H9 (cell line): ENCODE measurements at regions not wholly inside any gene's neighbourhood (a gene's known extent, or its start where the extent isn't known, plus 50 kb on each side); places are given as distances from the start of the nearest gene placed in this dataset.

Source experiments
- DNase-seq: peaks from one replicate; pipeline ENCODE4 v3.0.0-alpha.2; 2017
- H2AFZ ChIP-seq: one replicate; pipeline ENCODE4 v1.6.1; 2013; ENCODE audit warnings: mild to moderate bottlenecking, low read length, control low read depth, moderate library complexity
- H2AK5ac ChIP-seq: 2 replicates; pipeline ENCODE4 v1.6.1; 2013; ENCODE audit warnings: low read length, control low read depth, mixed read lengths; ENCODE audit not compliant: insufficient read length
- H2BK120ac ChIP-seq: one replicate; pipeline ENCODE4 v1.6.1; 2013; ENCODE audit warnings: low read depth, mild to moderate bottlenecking, low read length, control low read depth, inconsistent platforms; ENCODE audit not compliant: poor library complexity, severe bottlenecking
- H2BK12ac ChIP-seq: 2 replicates; pipeline ENCODE4 v1.6.1; 2013; ENCODE audit warnings: low read length, control low read depth, mixed read lengths, low read depth; ENCODE audit not compliant: insufficient read length
- H2BK15ac ChIP-seq: 2 replicates; pipeline ENCODE4 v1.6.1; 2013; ENCODE audit warnings: low read depth, low read length, control low read depth
- H2BK20ac ChIP-seq: one replicate; pipeline ENCODE4 v1.6.1; 2013; ENCODE audit warnings: low read depth, mild to moderate bottlenecking, low read length, control low read depth, inconsistent platforms; ENCODE audit not compliant: poor library complexity, severe bottlenecking
- H2BK5ac ChIP-seq: 2 replicates; pipeline ENCODE4 v1.6.1; 2013; ENCODE audit warnings: low read length, control low read depth, mixed read lengths; ENCODE audit not compliant: insufficient read length
- H3K14ac ChIP-seq: 2 replicates; pipeline ENCODE4 v1.6.1; 2013; ENCODE audit warnings: low read length, control low read depth; ENCODE audit not compliant: insufficient read depth
- H3K18ac ChIP-seq: 2 replicates; pipeline ENCODE4 v1.6.1; 2013; ENCODE audit warnings: low read depth, mild to moderate bottlenecking, mixed read lengths, low read length, control low read depth; ENCODE audit not compliant: insufficient read length
- H3K23ac ChIP-seq: 2 replicates; pipeline ENCODE4 v1.6.1; 2013; ENCODE audit warnings: low read length, control low read depth, mixed read lengths, low read depth; ENCODE audit not compliant: insufficient read length
- H3K23me2 ChIP-seq: 2 replicates; pipeline ENCODE4 v1.6.1; 2013; ENCODE audit warnings: low read depth, mild to moderate bottlenecking, mixed read lengths, low read length, control low read depth; ENCODE audit not compliant: insufficient read length, poor library complexity, severe bottlenecking
- H3K27ac ChIP-seq: 2 replicates; pipeline ENCODE4 v1.5.1; 2013; ENCODE audit warnings: low read length, control low read depth, mixed read lengths, low read depth; ENCODE audit not compliant: insufficient read length
- H3K27me3 ChIP-seq: 2 replicates; pipeline ENCODE4 v1.6.1; 2013; ENCODE audit warnings: low read length, control low read depth, inconsistent platforms; ENCODE audit not compliant: insufficient read depth
- H3K4ac ChIP-seq: 2 replicates; pipeline ENCODE4 v1.6.1; 2013; ENCODE audit warnings: low read depth, mild to moderate bottlenecking, control low read depth, inconsistent platforms, low read length, moderate library complexity
- H3K4me1 ChIP-seq: 2 replicates; pipeline ENCODE4 v1.6.1; 2013; ENCODE audit warnings: low read length, control low read depth, inconsistent platforms; ENCODE audit not compliant: insufficient read depth
- H3K4me2 ChIP-seq: 2 replicates; pipeline ENCODE4 v1.6.1; 2013; ENCODE audit warnings: low read length, control low read depth, mixed read lengths; ENCODE audit not compliant: insufficient read length, insufficient read depth
- H3K56ac ChIP-seq: 2 replicates; pipeline ENCODE4 v1.6.1; 2013; ENCODE audit warnings: low read depth, mild to moderate bottlenecking, mixed read lengths, low read length, control low read depth; ENCODE audit not compliant: insufficient read length
- H3K79me1 ChIP-seq: 2 replicates; pipeline ENCODE4 v1.6.1; 2013; ENCODE audit warnings: low read depth, mild to moderate bottlenecking, moderate library complexity, low read length, control low read depth, inconsistent platforms; ENCODE audit not compliant: insufficient read depth, poor library complexity, severe bottlenecking
- H3K79me2 ChIP-seq: 2 replicates; pipeline ENCODE4 v1.6.1; 2013; ENCODE audit warnings: low read length, control low read depth, inconsistent platforms; ENCODE audit not compliant: insufficient read depth
- H3K9ac ChIP-seq: 2 replicates; pipeline ENCODE4 v1.6.1; 2013; ENCODE audit warnings: low read length, control low read depth, mixed read lengths; ENCODE audit not compliant: insufficient read length; ENCODE audit errors: extremely low read depth
- H3K9me3 ChIP-seq: one replicate; pipeline ENCODE4 v1.6.1; 2013; ENCODE audit warnings: low read depth, low read length, inconsistent platforms; ENCODE audit not compliant: control insufficient read depth
- H3T11ph ChIP-seq: one replicate; pipeline ENCODE4 v1.6.1; 2013; ENCODE audit warnings: mild to moderate bottlenecking, low read length, control low read depth, inconsistent platforms
- H4K20me1 ChIP-seq: one replicate; pipeline ENCODE4 v1.6.1; 2013; ENCODE audit not compliant: control insufficient read depth, insufficient read length, insufficient read depth
- H4K5ac ChIP-seq: 2 replicates; pipeline ENCODE4 v1.6.1; 2013; ENCODE audit warnings: low read depth, mild to moderate bottlenecking, mixed read lengths, low read length, control low read depth; ENCODE audit not compliant: insufficient read length
- H4K8ac ChIP-seq: replicated peaks from 2 replicates; pipeline ENCODE4 v1.6.1; 2013; ENCODE audit warnings: low read length, control low read depth, mixed read lengths, low read depth; ENCODE audit not compliant: insufficient read length
- H4K91ac ChIP-seq: 2 replicates; pipeline ENCODE4 v1.6.1; 2013; ENCODE audit warnings: low read depth, mild to moderate bottlenecking, moderate library complexity, mixed read lengths, low read length, control low read depth; ENCODE audit not compliant: insufficient read length
- H3K27ac Mint-ChIP-seq, 3 experiments: 2 replicates in 2 of 3; 3 replicates in 1 of 3; pipeline ENCODE4 v1.8.0; 2020 to 2021; ENCODE audit warnings: mixed read lengths in 3 of 3, mild to moderate bottlenecking in 1 of 3, moderate library complexity in 1 of 3
- H3K27me3 Mint-ChIP-seq: 2 replicates; pipeline ENCODE4 v1.8.0; 2021; ENCODE audit warnings: low read depth, mild to moderate bottlenecking, moderate library complexity, mixed read lengths
- H3K36me3 Mint-ChIP-seq, 3 experiments: 2 replicates in 2 of 3; 3 replicates in 1 of 3; pipeline ENCODE4 v1.8.0; 2020 to 2021; ENCODE audit warnings: low read depth in 3 of 3, mixed read lengths in 3 of 3; ENCODE audit not compliant: insufficient read depth in 1 of 3
- H3K4me1 Mint-ChIP-seq, 2 experiments: 2 replicates each; pipeline ENCODE4 v1.8.0; 2020; ENCODE audit warnings: mixed read lengths in 2 of 2
- H3K4me3 Mint-ChIP-seq, 2 experiments: 2 replicates in 1 of 2; 3 replicates in 1 of 2; pipeline ENCODE4 v1.8.0; 2020 to 2021; ENCODE audit warnings: mild to moderate bottlenecking in 2 of 2, mixed read lengths in 2 of 2, moderate library complexity in 1 of 2
- H3K9me3 Mint-ChIP-seq, 2 experiments: 2 replicates in 1 of 2; 3 replicates in 1 of 2; pipeline ENCODE4 v1.8.0; 2020; ENCODE audit warnings: mild to moderate bottlenecking in 2 of 2, mixed read lengths in 2 of 2, moderate library complexity in 1 of 2
- CTCF ChIP-seq: fragments of 200-600 bp; sonication (generic); conservative IDR thresholded peaks from 3 replicates; pipeline ENCODE4 v1.8.0; 2021; ENCODE audit warnings: antibody characterized with exemption, mild to moderate bottlenecking
- WGBS: extraction: QIAGEN DNeasy Blood & Tissue Kit; methylation state at CpG from one replicate; pipeline ENCODE4 v1.1.7; 2013; ENCODE audit warnings: missing lambda C conversion rate, low lambda C conversion rate, mixed read lengths; ENCODE audit not compliant: insufficient read length; ENCODE audit errors: extremely low coverage; 5-methylcytosine and 5-hydroxymethylcytosine counted together

GRCh38 chr18:55014095-55014494, 54.8 kb upstream of the CCDC68 start:
- Histone ChIP-seq H3K23ac (no peak overlapping the region), H3K14ac (no peak overlapping the region), H3K18ac (peak overlapping the region; percentile 82), H3K9ac (no peak overlapping the region), H2BK15ac (no peak overlapping the region), H2AFZ (no peak overlapping the region), H3K4me2 (no peak overlapping the region), H3K4ac (no peak overlapping the region), H2BK120ac (no peak overlapping the region), H3K9me3 (no peaks in the 10 kb centered on the region), H3K79me1 (no peaks in the 10 kb centered on the region), H3K56ac (no peak overlapping the region), H4K20me1 (no peaks in the 10 kb centered on the region), H3K27ac (no peak overlapping the region), H3K23me2 (no peaks in the 10 kb centered on the region), H2AK5ac (no peak overlapping the region), H3T11ph (no peak overlapping the region), H3K79me2 (no peaks in the 10 kb centered on the region), H3K27me3 (no peaks in the 10 kb centered on the region), H4K5ac (no peak overlapping the region), H3K4me1 (peaks cover 7% of the 10 kb centered on the region; the same call in 1 of the 2 replicates), H4K8ac (no peak overlapping the region), H2BK20ac (peak overlapping the region; percentile 60), H4K91ac (no peak overlapping the region), H2BK5ac (no peak overlapping the region), H2BK12ac (no peak overlapping the region)
- no CpG with 5 or more reads among the region's 3 CpGs for WGBS
- TF ChIP-seq CTCF, result no peak
- Mint-ChIP-seq H3K9me3 (no peaks in the 10 kb centered on the region), H3K36me3 (peaks cover 0 to 4% (median 0%) of the 10 kb centered on the region in 3 experiments; a peak in 1 of 7 replicates), H3K27ac (peak overlapping the region; percentile 18 to 95 (median 65); a peak in 4 of 7 replicates), H3K27me3 (peaks cover 2% of the 10 kb centered on the region; the same call in 1 of the 2 replicates), H3K4me1 (peaks cover 24 to 26% of the 10 kb centered on the region in 2 experiments), H3K4me3 (no peak overlapping the region)
- DNase-seq, result no peak
